Upper lobe of left lung (tissue), 6 donors: ENCODE measurements at regions not wholly inside any gene's neighbourhood (a gene's known extent, or its start where the extent isn't known, plus 50 kb on each side); places are given as distances from the start of the nearest gene placed in this dataset.

Experiments used
- ATAC-seq, 2 donors: fragments of 200-7000 bp; cut with Tn5 transposase; one replicate each; pipeline ENCODE4 v1.9.1; 2022; ENCODE audit warnings: mild to moderate bottlenecking in 2 of 2, moderate library complexity in 2 of 2; ENCODE audit not compliant: low FRiP score in 2 of 2
- DNase-seq, 2 donors: peaks; one replicate each; pipeline ENCODE4 v3.0.0-alpha.2; 2019 to 2020
- H3K27ac ChIP-seq, 4 donors: fragments of 200-600 bp; sonication (generic); one replicate each; pipeline ENCODE4 v1.5.1; 2016 to 2019
- H3K27me3 ChIP-seq, 4 donors: fragments of 200-600 bp; sonication (generic); one replicate each; pipeline ENCODE4 v1.5.1; 2017 to 2019
- H3K36me3 ChIP-seq, 4 donors: fragments of 200-600 bp; sonication (generic); one replicate each; pipeline ENCODE4 v1.5.1; 2016 to 2019
- H3K4me1 ChIP-seq, 4 donors: fragments of 200-600 bp; sonication (generic); one replicate each; pipeline ENCODE4 v1.5.1; 2018 to 2019
- H3K4me3 ChIP-seq, 4 donors: fragments of 200-600 bp; sonication (generic); one replicate each; pipeline ENCODE4 v1.5.1; 2017 to 2019; ENCODE audit warnings: mild to moderate bottlenecking in 2 of 4, moderate library complexity in 1 of 4
- H3K9me3 ChIP-seq, 4 donors: fragments of 200-600 bp; sonication (generic); one replicate each; pipeline ENCODE4 v1.5.1; 2018 to 2019
- EP300 ChIP-seq, 4 donors: sonication (generic); formaldehyde crosslinking; IDR thresholded peaks; one replicate each; pipeline ENCODE4 v1.5.1; 2017; ENCODE audit warnings: antibody characterized with exemption in 4 of 4, control low read depth in 2 of 4
- POLR2A ChIP-seq, 4 donors: fragments of 450-650 bp; IDR thresholded peaks; one replicate each; pipeline ENCODE4 v1.5.1; 2016 to 2017; ENCODE audit warnings: antibody characterized with exemption in 4 of 4, mild to moderate bottlenecking in 2 of 4
- POLR2AphosphoS5 ChIP-seq, 2 donors: sonication (generic); formaldehyde crosslinking; IDR thresholded peaks; one replicate each; pipeline ENCODE4 v1.5.1; 2017; ENCODE audit warnings: antibody characterized with exemption in 2 of 2
- WGBS, 2 donors: methylation state at CpG; one replicate each; pipeline ENCODE4 v1.1.5; 2017 to 2018; 5-methylcytosine and 5-hydroxymethylcytosine counted together
- TF ChIP-seq, protein P1 (sequence below), 6 experiments: fragments of 450-650 bp in 4 of 6; fragments of 200-600 bp in 2 of 6; sonication (generic) in 2 of 6; IDR thresholded peaks; one replicate each; pipeline ENCODE4 v1.5.1; 2016 to 2019; ENCODE audit warnings: antibody characterized with exemption in 6 of 6
- donor health status: DM: no; HTN: no; CAD: no; lungs with moderate emphysema.
- donor health status: DM: no; HTN: yes; CAD: no; lungs with severe emphysema.

DNA sequence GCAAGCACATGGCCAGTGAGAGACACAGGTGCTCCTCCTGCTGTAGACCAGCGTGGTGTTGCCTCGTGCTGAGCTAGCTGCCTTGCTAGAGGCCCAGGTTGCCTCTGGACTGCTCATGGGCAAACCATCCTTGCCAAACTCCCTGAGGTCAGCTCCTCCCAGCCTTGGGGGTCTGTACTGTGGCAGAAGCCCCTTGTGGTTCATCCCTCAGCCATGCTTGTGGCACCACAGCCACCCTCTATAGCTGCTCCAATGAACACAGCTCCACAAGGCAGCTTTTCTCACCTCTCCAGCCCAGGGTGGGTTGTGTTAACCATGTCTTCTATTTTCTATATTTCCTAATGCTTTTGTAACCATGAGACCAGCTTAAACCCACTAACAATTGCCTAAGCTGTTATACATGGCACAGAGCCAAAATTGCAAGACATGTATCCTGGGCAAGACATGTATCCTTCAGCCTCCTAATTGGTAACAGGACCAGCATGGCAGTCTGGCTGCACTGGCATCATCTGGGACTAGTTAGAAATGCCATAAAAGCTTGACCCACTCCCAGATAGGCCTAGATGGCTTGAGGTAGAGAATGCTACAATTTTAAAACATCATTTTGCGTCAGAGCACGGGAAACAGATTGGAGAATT lies 183.1 kb upstream of the S1PR3 start:
- no peaks in the 10 kb centered on the region for H3K36me3 ChIP-seq
- H3K4me1 ChIP-seq: no peaks in the 10 kb centered on the region
- no peak overlapping the region for H3K4me3 ChIP-seq
- no peak overlapping the region for H3K27ac ChIP-seq
- ATAC-seq: no peak
- no peaks in the 10 kb centered on the region for H3K27me3 ChIP-seq
- H3K9me3 ChIP-seq: no peaks in the 10 kb centered on the region
- no peak for DNase-seq
- TF ChIP-seq EP300 (IDR thresholded peaks at IDR 0.05): no peak
- TF ChIP-seq POLR2AphosphoS5 (IDR thresholded peaks at IDR 0.05): no peak
- no peak for TF ChIP-seq POLR2A (IDR thresholded peaks at IDR 0.05)
- TF ChIP-seq, protein P1, sequence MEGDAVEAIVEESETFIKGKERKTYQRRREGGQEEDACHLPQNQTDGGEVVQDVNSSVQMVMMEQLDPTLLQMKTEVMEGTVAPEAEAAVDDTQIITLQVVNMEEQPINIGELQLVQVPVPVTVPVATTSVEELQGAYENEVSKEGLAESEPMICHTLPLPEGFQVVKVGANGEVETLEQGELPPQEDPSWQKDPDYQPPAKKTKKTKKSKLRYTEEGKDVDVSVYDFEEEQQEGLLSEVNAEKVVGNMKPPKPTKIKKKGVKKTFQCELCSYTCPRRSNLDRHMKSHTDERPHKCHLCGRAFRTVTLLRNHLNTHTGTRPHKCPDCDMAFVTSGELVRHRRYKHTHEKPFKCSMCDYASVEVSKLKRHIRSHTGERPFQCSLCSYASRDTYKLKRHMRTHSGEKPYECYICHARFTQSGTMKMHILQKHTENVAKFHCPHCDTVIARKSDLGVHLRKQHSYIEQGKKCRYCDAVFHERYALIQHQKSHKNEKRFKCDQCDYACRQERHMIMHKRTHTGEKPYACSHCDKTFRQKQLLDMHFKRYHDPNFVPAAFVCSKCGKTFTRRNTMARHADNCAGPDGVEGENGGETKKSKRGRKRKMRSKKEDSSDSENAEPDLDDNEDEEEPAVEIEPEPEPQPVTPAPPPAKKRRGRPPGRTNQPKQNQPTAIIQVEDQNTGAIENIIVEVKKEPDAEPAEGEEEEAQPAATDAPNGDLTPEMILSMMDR (IDR thresholded peaks at IDR 0.05): no peak
- 89 to 96% methylated on average over 4 of the region's 4 CpGs for WGBS, 2 donors

DNA sequence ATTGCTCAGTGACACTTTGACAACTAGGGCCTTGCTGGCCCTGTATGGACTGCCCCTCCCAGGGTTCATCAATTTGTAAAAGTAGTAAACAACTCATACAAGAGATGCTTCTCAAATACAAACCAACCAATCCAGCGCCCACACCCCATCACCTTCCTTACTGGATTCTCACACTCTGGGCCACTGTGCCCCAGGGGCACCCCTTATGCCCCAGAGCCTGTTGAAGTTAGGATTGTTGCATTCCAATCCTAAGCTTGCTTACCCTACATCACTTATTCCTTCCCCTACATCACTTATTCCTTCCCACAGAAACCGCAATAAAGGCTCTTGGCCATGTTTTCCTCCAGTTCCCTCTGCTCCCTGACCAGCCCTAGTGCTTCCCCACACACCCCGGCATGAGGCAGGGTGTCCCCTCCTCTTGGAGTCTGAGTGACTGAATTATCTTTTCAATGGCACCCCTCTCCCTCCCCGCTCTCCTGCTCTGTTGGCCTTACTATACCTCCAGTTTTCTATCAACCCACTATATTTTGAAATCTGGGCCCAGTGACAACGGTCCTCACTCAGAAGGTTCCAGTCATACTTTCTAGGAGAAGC lies 182.4 kb upstream of the S1PR3 start:
- ATAC-seq (no peak), DNase-seq (no peak)
- Histone ChIP-seq H3K9me3 (no peaks in the 10 kb centered on the region), H3K36me3 (no peaks in the 10 kb centered on the region), H3K4me1 (no peaks in the 10 kb centered on the region), H3K27ac (no peak overlapping the region), H3K4me3 (no peak overlapping the region), H3K27me3 (no peaks in the 10 kb centered on the region)
- WGBS, 2 donors: 76 to 80% methylated on average over 4 of the region's 5 CpGs
- TF ChIP-seq, protein P1 (IDR thresholded peaks at IDR 0.05): no peak

DNA sequence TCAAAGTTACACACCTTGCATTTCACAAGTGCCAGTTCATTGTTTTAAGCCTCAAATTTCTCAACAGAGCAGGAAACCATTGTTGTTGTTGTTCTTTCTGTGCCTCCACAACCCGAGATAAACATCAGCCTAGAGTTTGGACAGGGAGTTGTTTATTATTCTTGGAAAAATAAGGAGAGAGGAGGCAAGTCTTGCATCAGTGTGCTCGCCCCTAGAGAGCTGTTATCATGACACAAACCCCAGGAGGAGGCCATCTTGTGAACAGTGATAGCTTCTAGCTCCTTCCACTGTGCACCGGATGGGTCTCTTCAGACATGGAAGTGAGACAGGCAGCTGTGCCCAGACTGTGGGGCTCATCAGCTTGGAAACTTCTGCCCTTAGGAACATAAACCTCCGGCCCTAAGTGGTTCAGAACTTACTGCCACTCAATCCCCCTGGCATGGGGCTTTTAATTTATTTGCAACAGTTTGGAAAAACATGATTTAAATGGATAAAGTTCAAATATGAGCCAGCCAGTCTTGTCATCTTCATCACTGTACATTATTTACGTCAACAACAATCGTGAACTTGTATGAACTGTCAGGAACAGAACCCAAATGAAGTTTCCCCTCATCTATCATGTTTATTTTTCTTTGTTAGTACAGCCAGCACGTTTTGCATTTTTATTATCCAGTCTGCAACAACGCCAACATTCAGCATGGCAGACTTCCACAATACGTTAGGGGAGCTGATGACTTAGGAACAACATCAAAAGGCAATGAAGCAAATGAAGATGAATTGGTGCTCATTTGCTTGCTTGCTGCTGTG lies 181.7 kb upstream of the S1PR3 start:
- 46 to 48% methylated on average over 9 of the region's 9 CpGs for WGBS, 2 donors
- no peak overlapping the region for H3K4me3 ChIP-seq
- no peaks in the 10 kb centered on the region for H3K27me3 ChIP-seq
- H3K27ac ChIP-seq: no peak overlapping the region
- no peak for DNase-seq
- TF ChIP-seq POLR2A (IDR thresholded peaks at IDR 0.05) (no peak), EP300 (IDR thresholded peaks at IDR 0.05) (no peak), POLR2AphosphoS5 (IDR thresholded peaks at IDR 0.05) (no peak)
- H3K9me3 ChIP-seq: no peaks in the 10 kb centered on the region
- ATAC-seq: no peak
- no peaks in the 10 kb centered on the region for H3K36me3 ChIP-seq
- no peaks in the 10 kb centered on the region for H3K4me1 ChIP-seq

DNA sequence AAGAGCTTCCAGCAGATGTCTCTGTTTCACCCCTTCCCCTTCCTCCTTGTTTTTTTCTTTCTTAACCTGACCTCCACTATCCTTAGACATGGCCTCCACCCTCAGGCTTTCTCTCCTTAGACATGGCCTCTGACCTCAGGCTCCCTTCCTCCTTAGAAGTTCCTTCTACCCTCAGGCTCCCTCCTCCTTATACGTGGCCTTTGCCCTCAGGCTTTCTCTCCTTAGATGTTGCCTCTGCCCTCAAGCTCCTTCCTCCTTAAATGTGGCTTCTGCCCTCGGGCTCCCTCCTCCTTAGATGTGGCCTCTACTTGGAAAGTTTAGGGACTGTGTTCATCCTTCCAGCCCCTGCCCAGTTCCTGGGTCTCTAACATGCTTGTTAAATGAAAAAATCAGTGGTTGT lies 180.4 kb upstream of the S1PR3 start:
- no peak for DNase-seq
- H3K27ac ChIP-seq: no peak overlapping the region

DNA sequence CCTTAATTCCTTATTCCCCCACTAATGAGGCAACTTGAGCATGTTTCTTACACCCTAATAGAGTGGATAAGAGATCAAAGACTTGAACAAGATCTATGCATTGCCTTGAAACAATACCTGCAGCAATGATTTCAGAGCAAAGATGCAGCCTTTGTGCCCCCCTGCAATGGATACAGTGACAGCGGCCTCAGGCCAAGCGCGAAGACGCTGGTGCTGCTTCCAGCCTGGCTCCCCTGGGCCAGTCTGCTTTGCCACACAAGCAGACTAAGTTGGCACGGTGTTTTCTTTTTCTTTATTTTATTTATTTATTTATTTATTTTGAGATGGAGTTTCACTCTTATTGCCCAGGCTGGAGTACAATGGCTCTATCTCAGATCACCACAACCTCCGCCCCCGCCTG lies 179.8 kb upstream of the S1PR3 start:
- peak in 1 of 2 donors; percentile 54 for DNase-seq
- TF ChIP-seq POLR2A (IDR thresholded peaks at IDR 0.05) (no peak), POLR2AphosphoS5 (IDR thresholded peaks at IDR 0.05) (no peak), EP300 (IDR thresholded peaks at IDR 0.05) (no peak)
- TF ChIP-seq, protein P1 (IDR thresholded peaks at IDR 0.05): no peak
- no peak for ATAC-seq
- no peaks in the 10 kb centered on the region for H3K9me3 ChIP-seq
- 94 to 98% methylated on average over 7 of the region's 7 CpGs for WGBS, 2 donors
- H3K36me3 ChIP-seq: no peaks in the 10 kb centered on the region
- H3K4me1 ChIP-seq: peaks cover 0 to 3% (median 0%) of the 10 kb centered on the region in 4 donors
- no peak overlapping the region for H3K4me3 ChIP-seq
- H3K27me3 ChIP-seq: no peaks in the 10 kb centered on the region
- no peak overlapping the region for H3K27ac ChIP-seq

More for the DNA sequence above, 180.4 kb upstream of the S1PR3 start:
- H3K4me3 ChIP-seq: no peak overlapping the region
- H3K27me3 ChIP-seq: no peaks in the 10 kb centered on the region
- ATAC-seq: no peak
- TF ChIP-seq POLR2A (IDR thresholded peaks at IDR 0.05) (no peak), EP300 (IDR thresholded peaks at IDR 0.05) (no peak), POLR2AphosphoS5 (IDR thresholded peaks at IDR 0.05) (no peak)
- TF ChIP-seq, protein P1 (IDR thresholded peaks at IDR 0.05): no peak
- H3K36me3 ChIP-seq: no peaks in the 10 kb centered on the region
- peaks cover 0 to 3% (median 0%) of the 10 kb centered on the region in 4 donors for H3K4me1 ChIP-seq
- 62 to 84% methylated on average over 2 of the region's 2 CpGs for WGBS, 2 donors
- H3K9me3 ChIP-seq: no peaks in the 10 kb centered on the region
